Fibroblast of skin of abdomen (primary cell): ENCODE measurements at regions not wholly inside any gene's neighbourhood (a gene's known extent, or its start where the extent isn't known, plus 50 kb on each side); places are given as distances from the start of the nearest gene placed in this dataset.
"Not testable (repeated sequence)": the region's sequence is repeated elsewhere in the genome, so short reads cannot be mapped to it uniquely, and the experiment has no call there.

Source experiments
- DNase-seq: peaks from one replicate; pipeline ENCODE4 v3.0.0-alpha.2; 2013

DNA sequence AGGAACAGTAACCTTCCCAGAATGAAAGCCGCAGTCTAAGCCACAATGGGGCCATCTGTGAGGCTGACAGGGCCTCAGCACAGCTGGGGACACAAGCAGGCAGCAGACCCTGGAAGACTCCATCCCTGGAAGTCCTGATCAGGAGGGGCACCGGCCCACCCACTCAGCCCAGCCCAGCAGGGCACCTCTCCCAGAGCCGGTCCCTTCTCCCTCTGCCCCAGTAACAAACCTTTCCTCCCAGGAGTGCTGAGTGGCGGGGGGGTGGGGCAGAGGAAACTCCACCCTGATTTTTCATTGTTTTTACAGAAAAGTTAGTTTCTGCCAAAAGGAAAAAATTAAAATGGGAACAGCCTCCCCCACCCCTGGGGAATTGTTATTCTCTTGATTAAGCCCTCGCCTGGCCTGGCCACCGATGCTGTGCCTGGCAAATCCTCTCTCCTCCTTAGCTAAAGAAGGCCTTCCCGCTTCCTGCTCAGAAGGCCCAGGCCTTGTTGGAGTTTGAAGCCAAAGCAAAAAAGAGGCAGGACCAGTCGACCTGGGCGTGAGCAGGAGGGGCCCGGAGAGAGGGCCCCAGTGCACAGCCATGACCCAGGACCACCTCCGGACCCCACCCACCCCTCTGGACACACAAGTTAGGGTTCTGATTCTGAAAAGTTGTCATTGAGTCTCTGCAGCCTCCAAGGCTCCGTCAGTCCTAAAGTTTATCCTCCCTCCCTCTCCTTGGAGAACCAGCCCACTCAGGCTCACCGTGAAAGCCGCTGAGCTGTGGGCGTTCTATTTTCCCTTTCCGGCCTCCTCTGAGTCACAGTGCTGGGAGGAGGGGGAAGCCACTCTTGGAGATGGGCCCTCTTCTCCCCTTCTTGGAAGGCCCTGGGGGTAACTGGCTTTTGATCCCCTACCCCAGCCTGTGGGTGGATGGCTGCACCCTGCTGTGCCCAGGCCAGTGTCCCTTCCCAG, 128.4 kb upstream of the TNRC6C start:
- peak; percentile 81 for DNase-seq

GRCh38 chr17:77830816-77831473, 127.6 kb upstream of the TNRC6C start:
- no peak for DNase-seq

DNA sequence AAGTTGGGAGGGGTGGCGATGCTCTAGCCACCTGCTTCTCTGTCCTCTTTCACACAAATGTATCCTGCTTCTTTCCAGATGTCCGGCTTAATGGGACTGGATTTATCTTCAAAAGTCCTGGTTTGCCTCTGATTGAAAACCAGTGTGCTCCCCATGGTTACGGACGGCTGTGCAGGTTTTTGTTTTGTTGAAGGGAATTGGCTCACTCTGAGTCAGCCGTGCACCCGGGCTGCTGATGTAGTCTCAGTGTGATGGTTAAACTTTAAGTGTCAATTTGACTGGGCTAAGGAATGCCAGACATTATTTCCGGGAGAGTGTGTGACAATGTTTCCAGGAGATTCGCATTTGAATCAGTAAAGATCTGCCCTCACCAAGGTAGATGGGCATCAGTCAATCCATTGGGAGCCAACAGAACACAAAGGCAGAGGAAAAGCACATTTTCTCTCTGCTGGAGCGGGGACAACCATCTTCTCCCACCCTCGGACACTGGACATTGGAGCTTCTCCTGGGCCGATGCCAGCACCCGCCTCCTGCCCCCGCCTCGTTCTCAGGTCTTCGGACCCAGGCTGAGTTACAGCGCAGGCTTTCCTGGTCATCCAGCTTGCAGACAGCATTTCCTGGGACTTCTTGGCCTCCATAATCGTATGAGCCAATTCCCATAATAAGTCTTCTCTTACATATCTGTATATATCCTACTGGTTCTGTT, 126.9 kb upstream of the TNRC6C start:
- peak; percentile 60 for DNase-seq

DNA sequence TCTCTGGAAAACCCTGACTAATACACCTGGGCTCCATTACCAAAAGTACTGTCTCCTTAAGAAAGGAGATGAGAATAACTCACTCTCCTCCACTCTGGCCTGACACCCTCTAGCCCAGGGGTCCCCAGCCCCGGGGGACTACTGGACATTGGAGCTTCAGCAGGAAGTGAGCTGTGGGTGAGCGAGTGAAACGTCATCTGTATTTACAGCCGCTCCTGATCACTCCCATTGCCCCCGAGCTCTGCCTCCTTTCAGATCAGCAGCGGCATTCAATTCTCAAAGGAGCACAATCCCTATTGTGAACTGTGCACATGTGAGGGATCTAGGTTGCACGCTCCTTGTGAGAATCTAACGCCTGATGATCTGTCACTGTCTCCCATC, 126.3 kb upstream of the TNRC6C start:
- no peak for DNase-seq

DNA sequence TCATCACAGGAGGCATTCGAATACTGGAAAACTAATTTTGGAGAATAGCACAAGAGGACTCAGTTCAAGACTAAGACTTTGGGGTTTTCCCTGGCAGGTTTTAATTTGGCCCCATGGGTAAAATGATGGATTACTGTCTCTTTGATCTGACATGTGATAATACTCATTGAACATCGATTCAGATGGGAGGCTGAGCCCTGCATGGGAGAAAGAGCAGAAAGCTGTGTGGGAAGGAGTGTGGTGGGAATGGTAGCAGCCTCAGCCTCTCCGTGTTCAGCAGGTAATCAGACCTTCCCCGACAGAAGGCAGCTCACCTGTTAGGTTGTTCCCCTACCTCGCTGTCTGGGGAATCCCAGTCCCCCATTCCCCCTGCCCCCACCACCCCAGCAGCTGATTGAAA, 124.7 kb upstream of the TNRC6C start:
- no peak for DNase-seq

GRCh38 chr17:77834170-77835115, 124.1 kb upstream of the TNRC6C start:
- DNase-seq = peak; percentile 78

GRCh38 chr17:77836557-77837041, 121.9 kb upstream of the TNRC6C start:
- peak; percentile 28 for DNase-seq

DNA sequence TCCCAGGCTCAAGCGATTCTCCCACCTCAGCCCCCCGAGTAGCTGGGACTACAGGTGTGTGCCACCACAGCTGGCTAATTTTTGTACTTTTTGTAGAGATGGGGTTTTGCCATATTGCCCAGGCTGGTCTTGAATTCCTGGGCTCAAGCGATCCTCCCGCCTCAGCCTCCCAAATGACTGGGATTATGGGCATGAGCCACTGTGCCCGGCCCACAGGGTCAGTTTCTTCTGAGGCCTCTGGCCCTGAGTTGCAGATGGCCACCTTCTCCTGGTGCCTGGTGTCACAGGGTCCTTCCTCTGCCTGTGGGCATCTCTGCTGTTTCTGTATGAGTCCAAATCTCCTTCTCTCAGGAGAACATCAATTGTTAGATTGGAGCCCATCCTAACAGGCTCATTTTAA, 121.4 kb upstream of the TNRC6C start:
- DNase-seq = not testable (repeated sequence)

GRCh38 chr17:77837917-77838316, 120.6 kb upstream of the TNRC6C start:
- no peak for DNase-seq

DNA sequence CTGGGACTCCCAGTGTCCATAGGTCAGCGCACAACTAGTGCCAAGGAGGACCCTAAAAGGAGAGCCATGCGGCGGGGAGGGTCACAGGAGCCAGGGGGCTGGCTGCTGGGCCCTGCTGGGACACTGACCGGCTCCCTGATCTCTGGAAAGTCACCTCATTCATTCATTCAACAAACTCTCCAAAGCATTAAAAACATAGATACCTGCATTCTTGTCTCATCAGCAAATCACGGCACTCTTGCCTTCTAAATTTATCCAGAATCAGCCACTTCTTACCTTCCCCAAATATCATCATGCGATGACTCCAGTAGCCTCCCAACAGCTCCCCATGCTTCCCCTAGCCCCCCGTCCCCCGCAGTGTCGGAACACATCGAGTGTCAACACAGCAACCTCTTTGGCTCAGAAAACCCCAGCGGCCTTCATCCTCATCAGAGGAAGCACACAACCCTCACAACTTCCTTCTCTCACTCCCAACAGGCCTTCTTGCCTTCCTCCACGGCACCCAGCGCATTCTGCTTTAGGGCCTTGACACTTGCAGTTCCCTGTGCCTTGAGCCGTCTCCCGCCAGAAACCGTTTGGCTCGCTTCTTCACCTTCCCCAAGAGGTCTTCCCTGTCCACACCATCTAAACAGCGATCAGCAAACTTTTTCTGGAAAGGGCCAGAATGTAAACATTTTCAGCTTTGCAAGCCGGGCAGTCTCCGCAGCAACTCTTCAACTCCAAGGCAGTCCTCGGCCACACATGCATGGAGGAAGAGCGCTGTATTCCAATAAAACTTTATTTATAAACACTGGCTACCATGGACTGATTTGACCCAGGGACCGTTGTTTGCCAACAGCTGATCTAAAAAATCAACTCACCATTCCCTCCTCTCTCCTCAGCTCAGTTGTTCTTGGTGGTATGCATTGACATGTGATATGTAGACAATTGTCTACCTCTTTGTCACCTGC, 119.5 kb upstream of the TNRC6C start:
- no peak for DNase-seq

DNA sequence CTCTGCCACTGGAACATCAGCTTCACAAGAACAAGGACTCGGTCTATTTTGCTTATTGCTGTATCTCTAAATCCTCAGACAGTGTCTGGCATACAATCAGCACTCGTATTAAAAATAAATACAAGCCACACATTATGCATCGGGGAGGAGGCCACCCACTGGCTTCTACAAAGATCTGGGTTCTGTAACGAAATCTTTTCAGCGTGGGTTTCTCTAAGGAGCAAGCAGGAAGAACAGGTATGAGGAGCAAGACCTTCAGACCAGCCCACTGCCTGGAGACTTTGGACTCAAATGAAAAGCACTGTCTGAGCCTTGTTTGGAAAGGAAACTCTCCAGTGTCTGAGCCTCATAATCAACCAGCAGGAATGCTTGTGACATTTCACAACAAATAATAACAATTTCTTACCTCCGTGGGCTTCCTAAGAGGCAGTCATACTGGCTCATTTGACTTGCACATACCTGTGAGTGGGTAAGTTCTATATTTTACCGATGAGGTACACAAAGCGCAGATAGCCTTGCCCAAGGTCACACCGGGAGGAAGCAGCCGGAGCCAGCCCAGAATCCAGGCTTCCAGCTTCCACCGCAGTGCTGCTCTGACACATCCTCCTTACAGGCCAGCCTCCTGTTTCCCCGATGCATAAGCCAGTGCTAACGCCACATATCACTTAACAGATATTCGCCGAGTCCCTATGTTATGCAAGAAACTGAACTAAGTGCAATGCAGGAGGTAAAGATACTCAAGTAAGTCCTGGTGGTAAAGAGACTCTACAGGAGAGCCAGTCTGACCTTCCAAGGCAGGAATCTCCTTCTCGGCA, 118.6 kb upstream of the TNRC6C start:
- no peak for DNase-seq

- DNase-seq = no peak
Observed at GRCh38 chr17:77840513-77841165, 117.9 kb upstream of the TNRC6C start.

DNA sequence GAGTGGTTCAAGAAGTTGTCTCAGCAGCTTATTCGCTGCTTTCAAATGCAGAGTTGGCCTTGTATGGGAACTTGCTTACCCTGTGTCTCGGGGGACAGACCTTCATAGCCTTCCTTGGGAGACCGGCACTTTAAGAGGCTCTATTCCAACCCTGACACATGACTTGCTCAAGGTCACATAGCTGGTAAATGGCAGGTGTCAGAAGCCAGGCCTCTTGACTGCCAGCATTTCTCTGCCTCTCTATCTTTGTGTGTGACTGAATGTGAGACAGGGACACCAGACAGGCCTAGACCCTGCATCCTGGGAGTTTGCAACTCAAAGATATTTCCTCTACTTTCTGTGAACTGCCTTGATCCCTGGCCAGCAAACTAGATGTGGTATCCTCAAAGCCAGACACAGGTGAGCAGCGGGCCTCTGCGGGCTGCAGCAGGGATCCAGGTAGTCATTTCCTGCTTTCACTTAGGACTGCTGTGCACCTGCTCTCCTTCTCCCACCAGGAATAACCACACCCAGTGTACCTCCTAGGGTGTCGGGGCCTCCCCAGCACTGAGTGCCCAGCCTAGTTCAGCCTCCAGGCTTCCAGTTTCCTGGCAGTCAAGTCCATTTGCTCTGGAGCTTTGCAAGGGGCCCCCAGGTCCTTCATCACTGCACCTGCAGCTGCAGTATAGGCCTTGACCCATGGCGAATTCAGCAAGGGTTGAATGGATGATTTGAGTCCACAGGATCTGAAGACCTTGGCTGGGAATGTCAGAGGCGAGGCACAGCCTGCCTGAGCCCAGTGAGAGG, 116.6 kb upstream of the TNRC6C start:
- DNase-seq = no peak

DNA sequence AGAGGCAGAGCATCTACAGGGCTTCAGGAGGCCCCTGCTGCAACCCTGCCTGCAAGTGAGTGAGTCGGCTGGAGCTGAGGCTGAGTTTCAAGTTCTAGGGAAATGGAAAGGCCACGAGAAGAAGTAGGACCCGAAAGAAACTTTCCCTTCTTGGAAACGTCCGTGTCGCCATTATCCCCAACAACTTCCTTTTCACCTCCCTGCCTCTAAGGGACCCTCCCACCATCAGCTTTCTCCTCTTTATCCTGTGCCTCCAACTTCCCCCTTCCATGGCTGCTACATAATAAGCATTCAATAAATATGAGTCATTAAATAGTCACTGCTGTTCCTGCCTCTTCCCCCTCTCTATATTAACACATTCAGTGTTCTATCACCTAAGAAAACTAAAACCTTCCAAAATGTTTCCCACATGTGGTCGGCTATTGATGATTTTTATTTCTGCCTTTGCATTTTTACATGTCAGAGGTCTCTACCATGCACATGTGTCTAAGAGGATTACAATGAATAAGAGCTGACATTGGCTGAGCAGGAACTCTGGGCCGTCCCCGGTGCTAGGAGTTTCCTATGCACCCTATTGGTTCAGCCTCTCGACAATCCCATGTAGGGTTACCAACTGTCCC, 115.9 kb upstream of the TNRC6C start:
- DNase-seq = peak; percentile 81

- peak; percentile 83 for DNase-seq
Observed at GRCh38 chr17:77843255-77843895, 115.1 kb upstream of the TNRC6C start.

DNA sequence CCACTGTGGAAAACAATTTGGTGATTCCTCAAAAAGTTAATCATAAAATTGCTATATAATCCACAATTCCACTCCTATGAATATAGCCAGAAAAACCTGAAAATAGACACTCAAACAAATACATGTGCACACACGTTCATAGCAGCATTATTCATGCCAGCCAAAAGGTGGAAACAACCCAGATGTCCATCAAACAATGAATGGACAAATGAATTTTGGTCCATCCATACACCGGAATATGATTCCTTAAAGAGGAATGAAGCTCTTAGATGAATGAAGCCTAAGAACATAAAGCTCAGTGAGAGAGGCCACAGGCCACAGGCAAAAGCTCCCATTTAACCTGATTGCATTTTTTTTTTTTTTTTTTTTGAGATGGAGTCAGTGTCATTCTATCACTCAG, 114.6 kb upstream of the TNRC6C start:
- no peak for DNase-seq

- DNase-seq = no peak
Observed at GRCh38 chr17:77844681-77845080, 113.8 kb upstream of the TNRC6C start.
